D721Med (cell line): ENCODE measurements at regions not wholly inside any gene's neighbourhood (a gene's known extent, or its start where the extent isn't known, plus 50 kb on each side); places are given as distances from the start of the nearest gene placed in this dataset.

Source experiments
- DNase-seq: peaks from one replicate; pipeline ENCODE4 v3.0.0; 2011; ENCODE audit warnings: low spot score; ENCODE audit not compliant: insufficient read length
- FAIRE-seq: peaks from 2 replicates; lab custom pipeline; 2011; peaks lifted over from hg19 to GRCh38; lab: Jason Lieb, UNC
- TF ChIP-seq, protein P1 (sequence below): IDR thresholded peaks from 2 replicates; pipeline ENCODE4 v1.5.1; 2012; ENCODE audit warnings: mild to moderate bottlenecking, control low read depth; ENCODE audit not compliant: insufficient read depth; ENCODE audit errors: missing control alignments

DNA sequence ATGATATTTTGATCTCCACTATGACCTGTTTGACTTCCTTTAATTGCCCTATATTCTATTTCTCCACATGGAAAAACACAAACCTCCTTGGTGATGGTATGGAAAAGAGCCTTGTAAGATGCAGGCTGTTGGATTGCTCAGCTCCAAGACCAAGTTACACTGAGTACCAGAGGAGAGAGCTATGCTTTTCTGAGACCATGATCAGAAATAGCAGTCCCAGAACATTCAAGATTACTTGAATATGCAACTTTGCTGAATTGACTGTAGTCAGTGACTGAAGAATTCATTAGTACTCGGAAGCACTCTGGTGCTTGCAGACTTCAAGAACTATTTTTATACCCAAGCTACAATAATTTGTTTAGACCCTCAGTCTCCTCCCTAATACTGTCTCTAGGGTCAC lies 310.6 kb upstream of the FSIP2 start:
- TF ChIP-seq, protein P1, sequence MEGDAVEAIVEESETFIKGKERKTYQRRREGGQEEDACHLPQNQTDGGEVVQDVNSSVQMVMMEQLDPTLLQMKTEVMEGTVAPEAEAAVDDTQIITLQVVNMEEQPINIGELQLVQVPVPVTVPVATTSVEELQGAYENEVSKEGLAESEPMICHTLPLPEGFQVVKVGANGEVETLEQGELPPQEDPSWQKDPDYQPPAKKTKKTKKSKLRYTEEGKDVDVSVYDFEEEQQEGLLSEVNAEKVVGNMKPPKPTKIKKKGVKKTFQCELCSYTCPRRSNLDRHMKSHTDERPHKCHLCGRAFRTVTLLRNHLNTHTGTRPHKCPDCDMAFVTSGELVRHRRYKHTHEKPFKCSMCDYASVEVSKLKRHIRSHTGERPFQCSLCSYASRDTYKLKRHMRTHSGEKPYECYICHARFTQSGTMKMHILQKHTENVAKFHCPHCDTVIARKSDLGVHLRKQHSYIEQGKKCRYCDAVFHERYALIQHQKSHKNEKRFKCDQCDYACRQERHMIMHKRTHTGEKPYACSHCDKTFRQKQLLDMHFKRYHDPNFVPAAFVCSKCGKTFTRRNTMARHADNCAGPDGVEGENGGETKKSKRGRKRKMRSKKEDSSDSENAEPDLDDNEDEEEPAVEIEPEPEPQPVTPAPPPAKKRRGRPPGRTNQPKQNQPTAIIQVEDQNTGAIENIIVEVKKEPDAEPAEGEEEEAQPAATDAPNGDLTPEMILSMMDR = no peak
- no peak for FAIRE-seq

DNA sequence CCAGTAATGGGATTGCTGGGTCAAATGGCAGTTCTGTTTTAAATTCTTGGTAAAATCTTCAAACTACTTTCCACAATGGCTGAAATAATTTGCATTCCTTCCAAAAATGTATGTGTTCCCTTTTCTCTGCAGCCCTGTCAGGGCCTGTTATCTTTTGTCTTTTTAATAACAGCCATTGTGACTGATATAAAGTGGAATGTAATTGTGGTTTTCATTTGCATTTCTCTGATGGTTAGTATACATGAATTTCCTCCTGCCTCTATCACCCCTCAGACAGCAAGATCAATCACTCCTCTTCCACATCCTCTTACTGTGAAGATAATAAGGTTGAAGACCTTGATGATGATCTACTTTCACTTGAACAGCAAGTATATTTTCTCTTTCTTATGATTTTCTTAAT lies 304.8 kb upstream of the FSIP2 start:
- DNase-seq (no peak), FAIRE-seq (no peak)
- TF ChIP-seq, protein P1 = no peak

More for the DNA sequence above, 310.6 kb upstream of the FSIP2 start:
- no peak for DNase-seq

DNA sequence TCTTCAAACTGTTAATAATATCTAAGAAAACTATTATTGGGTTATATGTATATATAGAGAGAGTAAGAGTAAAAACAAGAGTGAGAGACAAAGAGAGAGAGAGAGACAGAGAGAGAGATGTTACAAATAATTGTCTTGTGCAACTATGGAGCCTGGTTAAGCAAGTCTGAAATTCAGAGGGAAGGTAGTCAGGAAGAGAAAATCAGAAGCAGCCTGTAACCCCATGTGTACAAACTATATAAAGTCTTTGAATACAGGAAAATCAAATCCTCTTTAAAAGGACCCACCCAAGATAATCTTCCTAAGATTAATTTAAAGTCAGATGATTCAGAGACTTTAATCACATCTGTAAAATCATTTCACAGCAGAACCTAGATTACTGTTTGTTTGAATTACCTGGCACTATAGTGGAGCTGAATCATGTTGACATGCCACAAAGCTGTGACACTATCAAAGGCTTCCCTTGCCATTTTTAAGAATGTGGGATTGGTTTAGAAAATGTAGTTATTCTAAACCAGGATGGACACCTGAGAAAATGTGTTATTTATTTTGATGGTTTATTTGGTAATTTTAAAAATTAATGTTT lies 301.7 kb upstream of the FSIP2 start:
- no peak for FAIRE-seq
- TF ChIP-seq, protein P1 = no peak
- DNase-seq = no peak

DNA sequence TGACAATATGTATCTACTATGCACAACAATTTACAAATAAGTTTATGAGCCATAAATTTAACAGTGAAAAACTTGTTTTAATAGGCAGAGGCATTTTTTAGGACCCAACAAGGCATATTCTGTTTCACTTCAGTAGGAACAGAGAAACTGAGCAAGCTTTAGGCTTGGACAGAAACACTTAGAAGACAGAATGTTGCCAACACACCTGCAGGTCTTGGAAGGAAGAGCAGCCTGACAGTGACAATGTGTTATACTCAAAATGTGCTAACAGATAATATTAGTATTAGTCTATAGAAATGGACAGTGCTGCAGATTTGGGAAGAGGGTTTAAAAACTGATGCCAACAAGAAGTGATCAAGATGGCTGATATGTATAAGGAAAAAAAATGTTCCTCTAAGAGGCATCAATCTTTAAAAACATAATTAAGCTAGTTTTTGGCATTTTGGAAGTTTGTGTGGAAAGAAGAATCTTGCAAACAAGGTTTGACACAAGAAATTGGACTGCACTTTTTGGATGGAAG lies 297.1 kb upstream of the FSIP2 start:
- TF ChIP-seq, protein P1 = no peak
- DNase-seq (no peak), FAIRE-seq (no peak)

DNA sequence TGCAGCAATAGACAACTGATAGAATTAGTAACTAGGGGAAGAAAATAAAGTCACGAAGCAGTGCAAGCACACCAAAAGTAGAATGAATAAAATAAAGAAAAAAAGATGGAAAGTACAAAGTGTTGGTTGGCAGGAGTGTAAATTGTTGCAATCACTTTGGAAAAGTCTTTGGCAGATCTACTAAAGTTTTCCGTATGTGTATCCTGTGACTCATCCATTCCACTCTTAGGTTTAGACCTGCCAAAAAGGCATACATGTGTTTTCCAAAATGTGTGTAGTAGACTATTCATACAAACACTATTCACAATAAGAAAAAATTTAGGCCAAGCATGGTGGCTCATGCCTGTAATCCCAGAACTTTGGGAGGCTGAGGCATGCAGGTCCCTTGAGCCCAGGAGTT lies 282.1 kb upstream of the FSIP2 start:
- no peak for FAIRE-seq
- TF ChIP-seq, protein P1 = no peak
- DNase-seq = no peak

DNA sequence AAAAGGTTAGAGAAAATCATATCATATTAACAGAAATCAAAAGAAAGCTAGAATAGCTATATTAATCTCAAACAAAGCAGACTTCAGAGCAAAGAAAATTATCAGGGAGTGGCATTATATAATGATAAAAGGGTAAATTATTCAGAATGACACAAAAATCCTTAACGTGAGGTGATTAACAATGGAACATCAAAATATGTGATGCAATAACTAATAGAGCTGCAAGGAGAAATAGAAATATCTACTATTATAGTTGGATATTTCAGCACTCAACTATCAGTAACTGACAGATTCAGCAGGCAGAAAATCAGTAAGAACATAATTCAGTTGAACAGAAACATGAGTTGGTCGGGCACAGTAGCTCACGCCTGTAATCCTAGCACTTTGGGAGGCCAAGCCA lies 275.1 kb upstream of the FSIP2 start:
- FAIRE-seq (no peak), DNase-seq (no peak)
- TF ChIP-seq, protein P1 = no peak

DNA sequence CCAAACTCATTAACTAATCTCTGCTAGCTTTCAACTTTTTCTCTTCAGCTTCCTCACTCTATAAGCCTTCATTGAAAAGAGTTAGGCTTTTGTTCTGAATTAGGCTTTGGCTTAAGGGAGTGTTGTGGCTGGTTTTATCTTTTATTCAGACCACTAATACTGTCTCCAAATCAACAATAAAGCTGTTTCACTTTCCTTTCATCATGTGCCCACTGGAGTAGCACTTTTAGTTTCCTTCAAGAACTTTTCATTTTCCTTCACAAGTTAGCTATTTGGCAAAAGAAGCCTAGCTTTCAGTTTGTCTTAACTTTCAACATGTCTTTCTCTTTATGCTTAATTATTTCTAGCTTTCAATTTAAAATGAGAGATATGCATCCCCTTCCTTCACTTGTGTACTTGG lies 271.7 kb upstream of the FSIP2 start:
- DNase-seq (no peak), FAIRE-seq (no peak)
- TF ChIP-seq, protein P1 = no peak
